ENCODE measurements at regions not wholly inside any gene's neighbourhood (a gene's known extent, or its start where the extent isn't known, plus 50 kb on each side); places are given as distances from the start of the nearest gene placed in this dataset.

DNA sequence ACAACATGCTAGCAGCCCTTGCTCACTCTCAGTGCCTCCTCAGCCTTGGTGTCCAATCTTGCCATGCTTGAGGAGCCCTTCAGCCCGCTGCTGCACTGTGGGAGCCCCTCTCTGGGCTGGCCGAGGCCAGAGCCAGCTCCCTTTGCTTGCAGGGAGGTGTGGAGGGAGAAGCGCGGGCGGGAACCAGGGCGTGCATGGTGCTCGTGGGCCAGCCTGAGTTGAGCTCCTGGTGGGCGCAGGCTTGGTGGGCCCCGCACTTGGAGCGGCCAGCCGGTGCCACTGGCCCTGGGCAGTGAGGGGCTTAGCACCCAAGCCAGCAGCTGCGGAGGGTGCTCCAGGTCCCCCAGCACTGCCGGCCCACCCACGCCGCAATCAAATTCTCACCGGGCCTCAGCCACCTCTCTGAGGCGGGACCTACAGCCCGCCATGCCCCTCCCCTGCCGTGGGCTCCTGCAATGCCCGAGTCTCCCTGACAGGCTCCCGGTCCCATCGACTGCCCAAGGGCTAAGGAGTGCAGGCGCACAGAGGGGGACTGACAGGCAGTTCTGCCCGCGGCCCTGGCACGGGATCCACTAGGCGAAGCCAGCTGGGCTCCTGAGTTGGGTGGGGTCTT, 333.5 kb downstream of the KCNN2 start:
- H3K4me3 ChIP-seq, result no peak overlapping the region
- H3K36me3 ChIP-seq, result no peaks in the 10 kb centered on the region
- H3K4me1 ChIP-seq, result no peaks in the 10 kb centered on the region
- H3K27ac ChIP-seq, result no peak overlapping the region
- DNase-seq, result no peak
- H3K9me3 ChIP-seq, result peaks cover 0 to 2% (median 0%) of the 10 kb centered on the region in 3 donors
- TF ChIP-seq, protein P1, sequence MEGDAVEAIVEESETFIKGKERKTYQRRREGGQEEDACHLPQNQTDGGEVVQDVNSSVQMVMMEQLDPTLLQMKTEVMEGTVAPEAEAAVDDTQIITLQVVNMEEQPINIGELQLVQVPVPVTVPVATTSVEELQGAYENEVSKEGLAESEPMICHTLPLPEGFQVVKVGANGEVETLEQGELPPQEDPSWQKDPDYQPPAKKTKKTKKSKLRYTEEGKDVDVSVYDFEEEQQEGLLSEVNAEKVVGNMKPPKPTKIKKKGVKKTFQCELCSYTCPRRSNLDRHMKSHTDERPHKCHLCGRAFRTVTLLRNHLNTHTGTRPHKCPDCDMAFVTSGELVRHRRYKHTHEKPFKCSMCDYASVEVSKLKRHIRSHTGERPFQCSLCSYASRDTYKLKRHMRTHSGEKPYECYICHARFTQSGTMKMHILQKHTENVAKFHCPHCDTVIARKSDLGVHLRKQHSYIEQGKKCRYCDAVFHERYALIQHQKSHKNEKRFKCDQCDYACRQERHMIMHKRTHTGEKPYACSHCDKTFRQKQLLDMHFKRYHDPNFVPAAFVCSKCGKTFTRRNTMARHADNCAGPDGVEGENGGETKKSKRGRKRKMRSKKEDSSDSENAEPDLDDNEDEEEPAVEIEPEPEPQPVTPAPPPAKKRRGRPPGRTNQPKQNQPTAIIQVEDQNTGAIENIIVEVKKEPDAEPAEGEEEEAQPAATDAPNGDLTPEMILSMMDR (IDR thresholded peaks at IDR 0.05), result no peak
- no peaks in the 10 kb centered on the region for H3K27me3 ChIP-seq
- intact Hi-C loops (cut with DNase I; ENCODE audit: low total_unique reads), result no loop called here

- no peak overlapping the region for H3K4me3 ChIP-seq
- no peak overlapping the region for H3K27ac ChIP-seq
Observed at GRCh38 chr5:114686356-114686755, 324.5 kb downstream of the KCNN2 start.

DNA sequence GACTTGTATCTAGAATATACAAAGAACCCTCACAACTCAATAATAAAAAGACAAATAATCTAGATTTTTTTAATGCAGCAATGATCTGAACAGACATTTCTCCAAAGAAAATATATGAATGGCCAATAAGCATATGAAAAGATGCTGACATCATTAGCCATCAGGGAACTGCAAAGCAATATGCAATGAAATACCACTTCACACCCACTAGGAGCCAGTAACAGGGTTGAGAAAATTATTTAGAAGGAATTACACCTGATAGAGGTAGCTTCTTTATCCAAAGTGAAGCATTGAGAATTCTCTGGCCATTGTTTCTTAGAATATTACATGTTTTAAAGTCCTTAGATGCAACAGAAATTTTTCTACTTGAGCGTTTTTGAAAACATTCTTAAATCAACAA, 316.9 kb downstream of the KCNN2 start:
- DNase-seq, result no peak
- no peak overlapping the region for H3K27ac ChIP-seq
- TF ChIP-seq, protein P1 (IDR thresholded peaks at IDR 0.05), result no peak
- no peaks in the 10 kb centered on the region for H3K36me3 ChIP-seq
- no peak overlapping the region for H3K4me3 ChIP-seq
- intact Hi-C loops (cut with DNase I; ENCODE audit: low total_unique reads), result no loop called here
- H3K9me3 ChIP-seq, result no peaks in the 10 kb centered on the region
- no peaks in the 10 kb centered on the region for H3K27me3 ChIP-seq
- H3K4me1 ChIP-seq, result no peaks in the 10 kb centered on the region

More at GRCh38 chr5:114686356-114686755, 324.5 kb downstream of the KCNN2 start:
- TF ChIP-seq, protein P1 (IDR thresholded peaks at IDR 0.05), result no peak
- DNase-seq, result no peak
- Histone ChIP-seq H3K36me3 (no peaks in the 10 kb centered on the region), H3K27me3 (no peaks in the 10 kb centered on the region), H3K4me1 (no peaks in the 10 kb centered on the region), H3K9me3 (no peaks in the 10 kb centered on the region)
- intact Hi-C loops (cut with DNase I; ENCODE audit: low total_unique reads), result no loop called here

GRCh38 chr5:114665551-114665950, 303.7 kb downstream of the KCNN2 start:
- H3K4me3 ChIP-seq, result no peak overlapping the region
- no peaks in the 10 kb centered on the region for H3K4me1 ChIP-seq
- TF ChIP-seq, protein P1 (IDR thresholded peaks at IDR 0.05), result no peak
- no peaks in the 10 kb centered on the region for H3K9me3 ChIP-seq
- H3K27me3 ChIP-seq, result no peaks in the 10 kb centered on the region
- intact Hi-C loops (cut with DNase I; ENCODE audit: low total_unique reads), result no loop called here
- no peak for DNase-seq
- H3K36me3 ChIP-seq, result no peaks in the 10 kb centered on the region
- no peak overlapping the region for H3K27ac ChIP-seq

DNA sequence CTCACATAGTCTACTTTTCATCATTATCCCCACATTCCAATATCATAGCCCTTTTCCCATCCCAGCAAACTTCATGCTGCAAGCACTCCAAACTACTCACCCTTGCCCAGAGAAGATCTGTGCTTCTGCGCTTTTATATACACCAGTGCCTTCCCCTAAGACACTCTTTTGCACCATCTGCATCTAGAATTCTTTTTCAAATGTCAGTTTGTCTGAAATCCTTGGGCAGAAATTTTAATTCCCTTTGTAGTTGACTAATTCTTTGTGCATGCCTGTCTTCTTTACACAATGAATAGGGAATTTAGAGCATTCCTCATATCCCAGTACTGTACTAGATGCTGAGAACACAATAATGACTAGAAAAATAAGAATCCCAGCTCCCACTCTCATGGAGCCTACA, 298.9 kb downstream of the KCNN2 start:
- Histone ChIP-seq H3K27ac (no peak overlapping the region), H3K4me3 (no peak overlapping the region), H3K9me3 (no peaks in the 10 kb centered on the region), H3K36me3 (no peaks in the 10 kb centered on the region), H3K27me3 (no peaks in the 10 kb centered on the region), H3K4me1 (no peaks in the 10 kb centered on the region)
- no peak for DNase-seq
- TF ChIP-seq, protein P1 (IDR thresholded peaks at IDR 0.05), result no peak
- intact Hi-C loops (cut with DNase I; ENCODE audit: low total_unique reads), result no loop called here

DNA sequence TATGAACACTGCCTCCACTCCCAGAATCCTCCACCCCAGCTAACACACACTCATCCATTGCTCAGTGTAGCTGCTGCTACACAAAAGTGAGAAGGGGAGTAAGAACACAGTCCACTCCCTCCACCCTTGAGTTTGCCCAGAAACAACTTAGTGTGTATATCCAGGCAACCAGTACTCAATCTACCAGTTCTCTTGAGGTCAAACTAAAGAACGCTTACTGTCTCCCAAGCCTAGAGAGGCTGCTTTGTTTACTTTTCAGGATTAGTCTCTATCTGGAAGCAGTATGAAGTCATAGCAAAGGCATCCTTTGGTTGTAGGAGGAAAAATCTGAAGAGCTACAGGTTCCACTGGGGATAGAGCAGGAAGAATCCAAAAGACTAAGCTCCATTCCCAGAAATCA, 296.3 kb downstream of the KCNN2 start:
- Histone ChIP-seq H3K4me3 (no peak overlapping the region), H3K36me3 (no peaks in the 10 kb centered on the region), H3K9me3 (no peaks in the 10 kb centered on the region), H3K27ac (no peak overlapping the region), H3K27me3 (no peaks in the 10 kb centered on the region), H3K4me1 (no peaks in the 10 kb centered on the region)
- no peak for DNase-seq
- intact Hi-C loops (cut with DNase I; ENCODE audit: low total_unique reads), result no loop called here
- TF ChIP-seq, protein P1 (IDR thresholded peaks at IDR 0.05), result no peak
